GM12865 (cell line): ENCODE measurements at regions not wholly inside any gene's neighbourhood (a gene's known extent, or its start where the extent isn't known, plus 50 kb on each side); places are given as distances from the start of the nearest gene placed in this dataset.

Source experiments
- DNase-seq: peaks from one replicate; pipeline ENCODE4 v3.0.0; 2010; ENCODE audit warnings: low read depth
- H3K4me3 ChIP-seq: 2 replicates; pipeline ENCODE4 v1.5.1; 2011; ENCODE audit warnings: mild to moderate bottlenecking, low read depth, low read length, control low read depth
- CTCF ChIP-seq: IDR thresholded peaks from 2 replicates; pipeline ENCODE4 v1.5.1; 2011; ENCODE audit warnings: low read length, control low read depth, low read depth, inconsistent platforms; ENCODE audit not compliant: insufficient read depth; ENCODE audit errors: missing control alignments

- peak; percentile 87 for DNase-seq
- no peak for TF ChIP-seq CTCF
- H3K4me3 ChIP-seq = peak overlapping the region; percentile 60
Measured at GRCh38 chr5:97355775-97356174, 172.7 kb upstream of the RIOK2 start.

GRCh38 chr5:97363577-97363976 is 180.5 kb upstream of the RIOK2 start:
- no peak for DNase-seq
- TF ChIP-seq CTCF = no peak
- H3K4me3 ChIP-seq = no peak overlapping the region

GRCh38 chr5:97364731-97365130 is 181.7 kb upstream of the RIOK2 start:
- TF ChIP-seq CTCF = no peak
- H3K4me3 ChIP-seq = no peak overlapping the region
- DNase-seq = no peak

- no peak overlapping the region for H3K4me3 ChIP-seq
- no peak for TF ChIP-seq CTCF
- DNase-seq = no peak
Measured at GRCh38 chr5:97365163-97365845, 182.3 kb upstream of the RIOK2 start.

GRCh38 chr5:97365918-97366317 is 182.9 kb upstream of the RIOK2 start:
- DNase-seq = no peak
- no peak overlapping the region for H3K4me3 ChIP-seq
- no peak for TF ChIP-seq CTCF

- no peak for DNase-seq
- no peak overlapping the region for H3K4me3 ChIP-seq
- TF ChIP-seq CTCF = no peak
Measured at GRCh38 chr5:97375959-97376358, 192.9 kb upstream of the RIOK2 start.

DNA sequence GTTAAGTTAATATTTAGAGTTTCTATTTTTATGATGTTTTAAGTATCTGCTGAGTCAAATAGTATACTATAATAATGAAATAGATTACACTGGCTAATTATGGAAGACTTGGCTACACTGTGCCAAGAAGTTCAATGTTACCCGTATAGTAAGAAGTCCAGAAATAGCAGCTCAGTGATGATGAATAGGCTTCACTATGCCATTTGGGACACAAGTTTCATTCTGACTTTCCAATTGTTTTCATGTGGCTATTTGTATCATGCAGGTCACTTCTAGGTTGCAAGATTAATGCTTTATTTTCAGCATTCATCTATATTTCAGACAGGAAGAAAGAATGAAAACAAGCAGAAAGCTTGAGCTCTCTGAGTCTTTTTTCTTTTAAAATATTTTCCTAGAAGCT is 194.5 kb upstream of the RIOK2 start:
- no peak for DNase-seq
- H3K4me3 ChIP-seq = no peak overlapping the region
- TF ChIP-seq CTCF = no peak
